HUES64 (cell line): ENCODE measurements at regions not wholly inside any gene's neighbourhood (a gene's known extent, or its start where the extent isn't known, plus 50 kb on each side); places are given as distances from the start of the nearest gene placed in this dataset.

ENCODE experiments used
- H3K27ac ChIP-seq: 2 replicates; pipeline ENCODE4 v1.7.0; 2013; ENCODE audit warnings: low read depth, low read length, inconsistent platforms
- H3K27me3 ChIP-seq: 2 replicates; pipeline ENCODE4 v1.6.1; 2013; ENCODE audit warnings: mild to moderate bottlenecking, low read length; ENCODE audit not compliant: insufficient read depth
- H3K36me3 ChIP-seq: 2 replicates; pipeline ENCODE4 v1.6.1; 2013; ENCODE audit warnings: mild to moderate bottlenecking, low read length; ENCODE audit not compliant: insufficient read depth
- H3K4me1 ChIP-seq: 2 replicates; pipeline ENCODE4 v1.6.1; 2013; ENCODE audit warnings: mild to moderate bottlenecking, low read length, moderate library complexity; ENCODE audit not compliant: insufficient read depth
- H3K4me3 ChIP-seq: 2 replicates; pipeline ENCODE4 v1.5.1; 2013; ENCODE audit warnings: mild to moderate bottlenecking, low read length, moderate library complexity
- H3K9ac ChIP-seq: 2 replicates; pipeline ENCODE4 v1.6.1; 2013; ENCODE audit warnings: mild to moderate bottlenecking, low read depth, low read length
- H3K9me3 ChIP-seq: 2 replicates; pipeline ENCODE4 v1.6.1; 2013; ENCODE audit warnings: low read depth, low read length; ENCODE audit not compliant: insufficient read depth
- WGBS: fragments of 150-250, 120-280 bp; methylation state at CpG from one replicate; pipeline ENCODE4 v1.1.7; 2013; ENCODE audit warnings: missing lambda C conversion rate; 5-methylcytosine and 5-hydroxymethylcytosine counted together

DNA sequence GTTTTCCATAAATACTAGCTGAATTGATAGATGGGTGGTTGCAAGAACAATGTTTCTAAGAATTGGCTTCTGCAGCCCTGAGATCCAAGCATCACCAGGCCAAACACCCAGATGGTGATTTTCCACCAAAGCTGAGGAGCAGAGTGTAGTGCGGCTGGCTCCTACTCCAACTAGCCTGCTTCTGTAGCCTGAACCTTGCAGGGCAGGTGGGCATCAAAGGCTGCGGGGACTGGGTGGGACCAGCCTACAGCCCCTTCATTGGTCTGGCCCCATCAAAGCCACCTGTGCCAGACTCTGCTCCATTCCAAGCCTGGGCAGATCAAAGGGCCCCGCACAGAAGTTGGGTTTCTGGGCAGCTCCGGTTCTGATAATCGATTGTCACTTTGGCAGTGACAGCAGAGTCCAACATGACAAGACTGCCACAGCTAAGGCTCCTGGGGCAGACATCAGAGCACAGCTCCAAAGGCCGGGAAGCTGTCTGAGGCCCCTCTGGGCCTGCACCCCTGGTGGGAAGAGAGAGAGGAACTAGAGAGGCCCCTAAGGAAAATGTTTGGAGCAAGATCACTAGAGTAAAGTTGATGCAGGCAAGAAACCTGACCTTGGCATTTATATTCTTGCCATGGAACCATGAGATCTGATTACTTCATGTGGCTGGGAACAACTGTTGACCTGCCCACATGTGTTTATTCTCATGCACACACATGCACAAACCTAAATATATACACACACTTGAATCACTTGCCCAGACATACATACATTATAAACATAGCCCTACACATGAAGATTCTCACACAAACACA lies 582.9 kb downstream of the INSC start:
- 93% methylated on average over 6 of the region's 6 CpGs for WGBS
- no peak overlapping the region for H3K4me3 ChIP-seq
- H3K9ac ChIP-seq = no peak overlapping the region
- no peaks in the 10 kb centered on the region for H3K4me1 ChIP-seq
- H3K27ac ChIP-seq = no peak overlapping the region
- no peaks in the 10 kb centered on the region for H3K36me3 ChIP-seq
- H3K9me3 ChIP-seq = no peaks in the 10 kb centered on the region
- H3K27me3 ChIP-seq = no peaks in the 10 kb centered on the region

DNA sequence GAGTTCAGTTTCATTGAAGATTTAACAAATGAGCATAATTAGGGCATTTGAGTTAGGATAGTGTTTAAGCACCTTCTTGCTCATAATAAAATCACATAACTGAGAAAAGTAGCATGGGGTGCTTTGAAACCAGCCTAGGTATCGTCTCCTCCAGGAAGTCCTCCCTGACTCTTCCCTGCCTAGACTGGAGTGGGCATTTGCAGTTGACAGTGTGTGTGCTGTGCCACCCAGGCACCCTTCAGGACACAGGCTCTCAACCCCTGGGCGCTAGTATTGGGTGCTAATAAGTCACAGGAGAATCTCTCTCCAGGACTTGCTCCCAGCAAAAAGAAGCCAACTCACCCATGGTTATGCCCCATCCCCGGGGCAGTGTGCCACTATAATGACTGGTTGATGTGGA lies 584.1 kb downstream of the INSC start:
- Histone ChIP-seq H3K9ac (no peak overlapping the region), H3K4me1 (no peaks in the 10 kb centered on the region), H3K36me3 (no peaks in the 10 kb centered on the region), H3K27ac (no peak overlapping the region), H3K27me3 (no peaks in the 10 kb centered on the region), H3K9me3 (no peaks in the 10 kb centered on the region), H3K4me3 (no peak overlapping the region)
- 89% methylated on average over 3 of the region's 3 CpGs for WGBS

GRCh38 chr11:15699978-15700377 lies 585.3 kb downstream of the INSC start:
- H3K27me3 ChIP-seq = no peaks in the 10 kb centered on the region
- no peak overlapping the region for H3K27ac ChIP-seq
- 96% methylated on average over 3 of the region's 3 CpGs for WGBS
- no peak overlapping the region for H3K4me3 ChIP-seq
- no peak overlapping the region for H3K9ac ChIP-seq
- H3K36me3 ChIP-seq = no peaks in the 10 kb centered on the region
- H3K9me3 ChIP-seq = no peaks in the 10 kb centered on the region
- H3K4me1 ChIP-seq = no peaks in the 10 kb centered on the region

GRCh38 chr11:15700456-15700855 lies 585.7 kb downstream of the INSC start:
- no peaks in the 10 kb centered on the region for H3K36me3 ChIP-seq
- H3K27me3 ChIP-seq = no peaks in the 10 kb centered on the region
- H3K27ac ChIP-seq = no peak overlapping the region
- H3K9ac ChIP-seq = no peak overlapping the region
- no peaks in the 10 kb centered on the region for H3K9me3 ChIP-seq
- no peaks in the 10 kb centered on the region for H3K4me1 ChIP-seq
- H3K4me3 ChIP-seq = no peak overlapping the region
- 100% methylated on average over 3 of the region's 3 CpGs for WGBS

- H3K9ac ChIP-seq = no peak overlapping the region
- H3K4me3 ChIP-seq = no peak overlapping the region
- H3K36me3 ChIP-seq = no peaks in the 10 kb centered on the region
- 85% methylated on average over 1 of the region's 1 CpG for WGBS
- H3K4me1 ChIP-seq = 0 out of 2 replicates have a peak, but pooled peaks cover 3% of the 10 kb centered on the region
- H3K27me3 ChIP-seq = no peaks in the 10 kb centered on the region
- H3K27ac ChIP-seq = no peak overlapping the region
- no peaks in the 10 kb centered on the region for H3K9me3 ChIP-seq
These were observed 589.3 kb downstream of the INSC start for GRCh38 chr11:15704064-15704463.

DNA sequence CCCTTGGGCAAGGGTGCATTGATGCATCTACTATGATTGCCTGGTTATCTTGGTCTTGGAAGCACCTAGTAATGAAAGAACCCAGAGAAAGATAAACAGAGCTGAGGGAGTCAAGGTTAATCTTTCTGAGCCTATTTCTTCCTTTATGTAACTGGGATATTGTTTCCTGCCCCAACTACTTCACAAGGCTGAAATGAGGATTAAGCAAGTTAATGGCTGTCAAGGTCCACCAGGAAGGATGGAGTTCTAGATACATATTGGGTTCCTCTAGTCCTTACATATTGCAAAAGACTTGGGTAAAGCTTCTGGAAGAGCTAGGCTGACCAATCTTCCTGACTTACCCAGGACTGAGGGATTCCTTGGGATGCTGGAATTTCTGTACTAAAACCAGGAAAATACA lies 589.8 kb downstream of the INSC start:
- H3K9me3 ChIP-seq = no peaks in the 10 kb centered on the region
- no peaks in the 10 kb centered on the region for H3K27me3 ChIP-seq

DNA sequence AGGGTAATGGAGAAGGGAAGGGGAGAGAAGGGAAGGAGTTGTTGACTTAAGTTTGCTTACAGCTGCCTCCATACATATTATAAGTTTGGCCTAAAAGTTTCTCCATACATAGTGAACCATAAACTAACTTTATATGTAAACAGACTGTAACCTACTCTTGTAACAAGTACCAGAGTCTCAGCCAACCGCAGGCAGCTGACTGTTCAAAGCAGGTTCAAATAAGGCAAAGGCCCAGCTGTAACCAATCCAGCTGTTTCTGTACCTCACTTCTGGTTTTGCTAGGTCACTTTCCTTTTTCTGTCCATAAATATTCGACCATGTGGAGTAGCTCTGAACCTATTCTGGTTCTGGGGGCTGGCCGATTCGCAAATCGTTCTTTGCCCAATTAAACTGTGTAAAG lies 591.2 kb downstream of the INSC start:
- H3K9me3 ChIP-seq = no peaks in the 10 kb centered on the region
- peaks cover 13% of the 10 kb centered on the region for H3K4me1 ChIP-seq
- 93% methylated on average over 5 of the region's 5 CpGs for WGBS
- peaks cover 8% of the 10 kb centered on the region for H3K27me3 ChIP-seq
- H3K36me3 ChIP-seq = no peaks in the 10 kb centered on the region
- no peak overlapping the region for H3K9ac ChIP-seq
- no peak overlapping the region for H3K27ac ChIP-seq
- no peak overlapping the region for H3K4me3 ChIP-seq

More for the DNA sequence above, 589.8 kb downstream of the INSC start:
- 0 out of 2 replicates have a peak, but pooled peaks cover 3% of the 10 kb centered on the region for H3K4me1 ChIP-seq
- no peak overlapping the region for H3K4me3 ChIP-seq
- H3K27ac ChIP-seq = no peak overlapping the region
- H3K36me3 ChIP-seq = no peaks in the 10 kb centered on the region
- H3K9ac ChIP-seq = no peak overlapping the region

DNA sequence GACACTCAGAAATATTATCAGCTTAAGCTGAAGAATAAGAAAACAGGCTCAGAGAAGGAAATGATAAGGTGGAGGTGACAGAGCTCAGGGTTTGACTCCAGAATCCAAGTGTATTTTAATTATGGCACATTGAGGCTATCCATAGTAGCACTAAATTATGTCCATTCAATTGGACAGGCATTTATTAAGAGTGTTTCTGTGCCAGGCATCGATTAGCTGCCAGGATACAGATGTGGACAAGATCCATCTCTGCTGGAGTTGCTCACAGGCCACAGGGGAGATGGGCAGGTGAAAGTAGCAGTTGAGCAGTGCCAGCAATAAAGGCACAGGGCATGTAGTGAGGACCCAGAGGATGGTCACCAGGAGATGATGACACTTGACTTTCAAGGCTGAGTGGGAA lies 592.5 kb downstream of the INSC start:
- Histone ChIP-seq H3K4me1 (peaks cover 20% of the 10 kb centered on the region), H3K9me3 (no peaks in the 10 kb centered on the region), H3K4me3 (no peak overlapping the region), H3K27me3 (peaks cover 10% of the 10 kb centered on the region), H3K27ac (no peak overlapping the region), H3K9ac (no peak overlapping the region), H3K36me3 (no peaks in the 10 kb centered on the region)
- 94% methylated on average over 1 of the region's 1 CpG for WGBS

DNA sequence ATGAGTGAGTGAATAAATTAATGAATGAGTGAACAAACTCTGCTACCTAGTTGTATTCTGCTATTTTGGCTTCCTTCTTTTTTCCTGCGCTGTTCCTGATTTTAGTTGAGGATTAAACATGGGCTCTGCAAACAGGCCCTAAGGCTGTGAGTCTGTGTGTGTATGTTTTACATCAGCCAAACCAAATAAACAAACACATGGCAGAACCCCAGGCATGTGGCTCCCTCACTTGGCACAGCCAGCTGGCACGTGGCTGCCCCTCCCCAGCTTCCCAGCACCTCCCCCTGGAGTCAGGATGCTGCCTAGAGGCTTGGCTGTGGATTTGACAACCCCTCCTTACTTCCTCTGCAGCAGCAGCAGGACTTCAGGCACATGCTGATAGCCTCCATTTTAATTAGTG lies 593.2 kb downstream of the INSC start:
- H3K9me3 ChIP-seq = no peaks in the 10 kb centered on the region
- no peak overlapping the region for H3K4me3 ChIP-seq
- no peak overlapping the region for H3K9ac ChIP-seq
- H3K4me1 ChIP-seq = peaks cover 20% of the 10 kb centered on the region
- H3K36me3 ChIP-seq = no peaks in the 10 kb centered on the region
- 27% methylated on average over 1 of the region's 2 CpGs for WGBS
- H3K27ac ChIP-seq = no peak overlapping the region
- H3K27me3 ChIP-seq = peaks cover 10% of the 10 kb centered on the region

- 52% methylated on average over 3 of the region's 3 CpGs for WGBS
- no peak overlapping the region for H3K9ac ChIP-seq
- H3K27me3 ChIP-seq = peaks cover 10% of the 10 kb centered on the region
- H3K4me3 ChIP-seq = no peak overlapping the region
- no peaks in the 10 kb centered on the region for H3K9me3 ChIP-seq
- H3K27ac ChIP-seq = no peak overlapping the region
- H3K4me1 ChIP-seq = peaks cover 20% of the 10 kb centered on the region
- no peaks in the 10 kb centered on the region for H3K36me3 ChIP-seq
These were observed 596.0 kb downstream of the INSC start for GRCh38 chr11:15710580-15711275.

- 3% methylated on average over 2 of the region's 2 CpGs for WGBS
- H3K36me3 ChIP-seq = no peaks in the 10 kb centered on the region
- H3K27me3 ChIP-seq = peaks cover 10% of the 10 kb centered on the region
- H3K4me1 ChIP-seq = peaks cover 20% of the 10 kb centered on the region
- no peak overlapping the region for H3K27ac ChIP-seq
- no peak overlapping the region for H3K4me3 ChIP-seq
- no peaks in the 10 kb centered on the region for H3K9me3 ChIP-seq
- no peak overlapping the region for H3K9ac ChIP-seq
These were observed 596.6 kb downstream of the INSC start for GRCh38 chr11:15711311-15711710.
